KMS-11 (cell line): ENCODE measurements at regions not wholly inside any gene's neighbourhood (a gene's known extent, or its start where the extent isn't known, plus 50 kb on each side); places are given as distances from the start of the nearest gene placed in this dataset.

ENCODE experiments used
- H2AFZ ChIP-seq: fragments of 200-600 bp; sonication (generic); 2 replicates; pipeline ENCODE4 v1.6.1; 2016; ENCODE audit warnings: antibody characterized with exemption, mixed run types, low read depth
- H3K27ac ChIP-seq: fragments of 200-600 bp; sonication (generic); 2 replicates; pipeline ENCODE4 v1.6.1; 2016; ENCODE audit warnings: mild to moderate bottlenecking, mixed run types
- H3K27me3 ChIP-seq: fragments of 200-600 bp; sonication (generic); 2 replicates; pipeline ENCODE4 v1.6.1; 2017; ENCODE audit warnings: mild to moderate bottlenecking, low read depth, mixed run types, moderate library complexity; ENCODE audit not compliant: insufficient read depth
- H3K36me3 ChIP-seq: fragments of 200-600 bp; sonication (generic); 2 replicates; pipeline ENCODE4 v1.6.1; 2017; ENCODE audit warnings: mild to moderate bottlenecking, mixed run types; ENCODE audit not compliant: insufficient read depth
- H3K4me1 ChIP-seq: fragments of 200-600 bp; sonication (generic); 2 replicates; pipeline ENCODE4 v1.6.1; 2016; ENCODE audit warnings: mild to moderate bottlenecking, low read depth, mixed run types; ENCODE audit not compliant: poor library complexity, severe bottlenecking
- H3K4me2 ChIP-seq: fragments of 200-600 bp; sonication (generic); 2 replicates; pipeline ENCODE4 v1.7.0; 2016; ENCODE audit warnings: mild to moderate bottlenecking, mixed run types
- H3K4me3 ChIP-seq: fragments of 200-600 bp; sonication (generic); IDR thresholded peaks from 2 replicates; pipeline ENCODE4 v1.6.1; 2017; ENCODE audit warnings: low read depth, low read length, mixed read lengths; ENCODE audit not compliant: insufficient read depth
- H3K79me2 ChIP-seq: fragments of 200-600 bp; sonication (generic); 2 replicates; pipeline ENCODE4 v1.6.1; 2016; ENCODE audit warnings: low read depth, mixed run types; ENCODE audit not compliant: insufficient read depth
- H3K9ac ChIP-seq: fragments of 200-600 bp; sonication (generic); 2 replicates; pipeline ENCODE4 v1.6.1; 2016; ENCODE audit warnings: mild to moderate bottlenecking, mixed run types
- H4K20me1 ChIP-seq: fragments of 200-600 bp; sonication (generic); 2 replicates; pipeline ENCODE4 v1.6.1; 2016; ENCODE audit warnings: mild to moderate bottlenecking, mixed run types; ENCODE audit not compliant: insufficient read depth
- CTCF ChIP-seq: fragments of 200-600 bp; sonication (generic); conservative IDR thresholded peaks from 2 replicates; pipeline ENCODE4 v1.6.1; 2017; ENCODE audit warnings: low read depth, mild to moderate bottlenecking, antibody characterized with exemption, low read length, moderate library complexity, mixed read lengths

- H3K4me3 ChIP-seq = no peak overlapping the region
- no peaks in the 10 kb centered on the region for H3K36me3 ChIP-seq
- H2AFZ ChIP-seq = no peak overlapping the region
- no peaks in the 10 kb centered on the region for H4K20me1 ChIP-seq
- H3K4me2 ChIP-seq = no peak overlapping the region
- H3K4me1 ChIP-seq = no peaks in the 10 kb centered on the region
- no peaks in the 10 kb centered on the region for H3K79me2 ChIP-seq
- H3K9ac ChIP-seq = no peak overlapping the region
- H3K27ac ChIP-seq = no peak overlapping the region
- no peaks in the 10 kb centered on the region; the same call in 1 of the 2 replicates for H3K27me3 ChIP-seq
- no peak for TF ChIP-seq CTCF
Measured at GRCh38 chr22:44594951-44595350, 96.9 kb upstream of the RTL6 start.

DNA sequence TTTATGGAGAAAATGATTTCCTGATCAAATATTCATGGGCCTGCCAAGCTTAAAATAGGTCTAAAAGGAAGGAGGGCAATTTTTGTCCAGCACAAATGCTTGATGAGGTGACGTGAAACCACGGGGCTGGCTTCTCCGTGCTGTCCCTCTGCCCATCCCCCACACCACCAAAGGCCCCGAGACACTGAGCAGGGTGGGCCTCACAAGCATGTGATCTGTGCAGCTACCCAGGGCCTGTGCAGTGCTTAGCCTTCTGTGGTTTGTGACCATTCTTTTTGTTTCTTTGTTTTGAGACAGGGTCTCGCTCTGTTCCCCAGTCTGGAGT, 94.8 kb upstream of the RTL6 start:
- Histone ChIP-seq H3K4me3 (no peak overlapping the region), H3K4me2 (no peak overlapping the region), H3K36me3 (no peaks in the 10 kb centered on the region), H3K4me1 (no peaks in the 10 kb centered on the region), H3K27me3 (peaks cover 8% of the 10 kb centered on the region; the same call in 1 of the 2 replicates), H3K9ac (no peak overlapping the region), H2AFZ (no peak overlapping the region), H4K20me1 (no peaks in the 10 kb centered on the region), H3K27ac (no peak overlapping the region), H3K79me2 (no peaks in the 10 kb centered on the region)
- TF ChIP-seq CTCF = no peak

- Histone ChIP-seq H4K20me1 (no peaks in the 10 kb centered on the region), H2AFZ (no peak overlapping the region), H3K4me2 (no peak overlapping the region), H3K27me3 (peaks cover 8% of the 10 kb centered on the region; the same call in 1 of the 2 replicates), H3K27ac (no peak overlapping the region), H3K79me2 (no peaks in the 10 kb centered on the region), H3K4me1 (no peaks in the 10 kb centered on the region), H3K9ac (no peak overlapping the region), H3K36me3 (no peaks in the 10 kb centered on the region), H3K4me3 (no peak overlapping the region)
- no peak for TF ChIP-seq CTCF
Measured at GRCh38 chr22:44592126-44592823, 94.2 kb upstream of the RTL6 start.

DNA sequence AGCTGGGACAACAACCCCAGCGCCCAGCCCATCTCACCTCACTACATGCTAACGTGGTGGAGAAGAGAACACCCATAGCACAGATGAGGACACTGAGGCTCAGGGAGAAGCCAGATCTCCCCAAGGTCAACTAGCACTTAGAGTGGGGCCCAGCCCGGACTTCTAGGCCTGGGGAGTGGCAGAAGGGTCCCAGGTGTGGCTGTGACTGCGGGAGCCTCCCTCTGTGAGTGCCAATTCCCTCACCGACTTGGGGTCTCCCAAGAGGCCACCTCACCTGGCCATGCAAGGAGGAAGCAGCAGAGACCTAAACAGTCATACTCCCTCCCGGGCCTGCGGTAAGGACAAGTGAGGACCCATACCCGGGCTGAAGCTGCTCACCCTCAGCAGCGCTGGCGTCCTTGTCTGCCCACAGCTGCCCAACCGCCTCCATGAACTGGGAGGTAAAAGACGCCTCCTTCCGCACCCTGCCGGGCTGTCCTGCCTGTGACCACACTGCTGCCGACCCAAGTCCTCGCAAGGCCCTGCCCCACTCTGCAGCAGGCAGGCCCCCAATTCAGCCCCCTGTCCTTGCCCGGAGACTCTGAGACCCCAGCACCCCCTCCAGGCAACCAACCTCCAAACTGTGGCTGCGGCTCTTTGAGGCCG, 93.2 kb upstream of the RTL6 start:
- Histone ChIP-seq H3K4me3 (no peak overlapping the region), H3K9ac (no peak overlapping the region), H3K4me1 (no peaks in the 10 kb centered on the region), H3K79me2 (no peaks in the 10 kb centered on the region), H3K27me3 (peaks cover 11% of the 10 kb centered on the region; the same call in 1 of the 2 replicates), H4K20me1 (no peaks in the 10 kb centered on the region), H2AFZ (no peak overlapping the region), H3K4me2 (no peak overlapping the region), H3K27ac (no peak overlapping the region), H3K36me3 (no peaks in the 10 kb centered on the region)
- TF ChIP-seq CTCF = no peak
